Calu3 (cell line): ENCODE measurements at regions not wholly inside any gene's neighbourhood (a gene's known extent, or its start where the extent isn't known, plus 50 kb on each side); places are given as distances from the start of the nearest gene placed in this dataset.

Source experiments
- BruUV-seq: library from RNA; stranded (reverse); fragments of 400-500 nt; replicated peaks from 2 replicates; lab custom pipeline; 2021; lab: Mats Ljungman, UMichigan
- CTCF ChIA-PET: fragments of 300-600 bp; sonication (Branson Sonifier 250); formaldehyde crosslinking; loops from one replicate; lab custom pipeline; 2022; ENCODE audit warnings: antibody characterized with exemption; lab: Charles Lee
- DNase-seq: peaks from one replicate; pipeline ENCODE4 v3.0.0; 2022
- H3K27ac Mint-ChIP-seq: one replicate; pipeline ENCODE4 v1.8.0; 2022; ENCODE audit warnings: mixed read lengths; ENCODE audit not compliant: unreplicated experiment
- H3K27me3 Mint-ChIP-seq: one replicate; pipeline ENCODE4 v1.8.0; 2022; ENCODE audit warnings: mixed read lengths; ENCODE audit not compliant: unreplicated experiment
- H3K36me3 Mint-ChIP-seq: one replicate; pipeline ENCODE4 v1.8.0; 2022; ENCODE audit warnings: mild to moderate bottlenecking, moderate library complexity, mixed read lengths; ENCODE audit not compliant: insufficient read depth, unreplicated experiment
- H3K4me1 Mint-ChIP-seq: one replicate; pipeline ENCODE4 v1.8.0; 2022; ENCODE audit warnings: mild to moderate bottlenecking, low read depth, mixed read lengths; ENCODE audit not compliant: unreplicated experiment
- H3K4me3 Mint-ChIP-seq: one replicate; pipeline ENCODE4 v1.8.0; 2022; ENCODE audit warnings: mild to moderate bottlenecking, low read depth, moderate library complexity, mixed read lengths; ENCODE audit not compliant: unreplicated experiment
- H3K9me3 Mint-ChIP-seq: one replicate; pipeline ENCODE4 v1.8.0; 2022; ENCODE audit warnings: low read depth, mixed read lengths; ENCODE audit not compliant: unreplicated experiment
- CTCF ChIP-seq: fragments of 200-600 bp; IDR thresholded peaks from one replicate; pipeline ENCODE4 v1.8.0; 2022; ENCODE audit warnings: antibody characterized with exemption; ENCODE audit not compliant: unreplicated experiment
- intact Hi-C: fragments of 100-400 bp; cut with micrococcal nuclease; formaldehyde crosslinking; loops from one replicate; pipeline ENCODE4 v1.10.0; 2022; ENCODE audit not compliant: unreplicated experiment

- no peak for DNase-seq
- H3K4me1 Mint-ChIP-seq = no peaks in the 10 kb centered on the region
Measured at GRCh38 chr2:128543646-128544045, 225.0 kb upstream of the HS6ST1 start.

GRCh38 chr2:128544321-128545037 lies 225.8 kb upstream of the HS6ST1 start:
- Mint-ChIP-seq H3K27ac (no peak overlapping the region), H3K36me3 (no peaks in the 10 kb centered on the region), H3K9me3 (peaks cover 4% of the 10 kb centered on the region), H3K27me3 (peaks cover 13% of the 10 kb centered on the region), H3K4me3 (no peak overlapping the region), H3K4me1 (no peaks in the 10 kb centered on the region)
- intact Hi-C loops = no loop called here
- BruUV-seq = no TSS peak
- TF ChIP-seq CTCF = no peak
- CTCF ChIA-PET = no interaction called here
- no peak for DNase-seq

More at GRCh38 chr2:128543646-128544045, 225.0 kb upstream of the HS6ST1 start:
- intact Hi-C loops = no loop called here
- Mint-ChIP-seq H3K4me3 (no peak overlapping the region), H3K27me3 (peaks cover 13% of the 10 kb centered on the region), H3K27ac (no peak overlapping the region), H3K9me3 (peaks cover 4% of the 10 kb centered on the region), H3K36me3 (no peaks in the 10 kb centered on the region)
- BruUV-seq = no TSS peak
- TF ChIP-seq CTCF = no peak
- CTCF ChIA-PET = no interaction called here

GRCh38 chr2:128545085-128545484 lies 226.4 kb upstream of the HS6ST1 start:
- intact Hi-C loops = no loop called here
- H3K36me3 Mint-ChIP-seq = no peaks in the 10 kb centered on the region
- CTCF ChIA-PET = no interaction called here
- H3K4me1 Mint-ChIP-seq = no peaks in the 10 kb centered on the region
- H3K27me3 Mint-ChIP-seq = peaks cover 13% of the 10 kb centered on the region
- no peak overlapping the region for H3K27ac Mint-ChIP-seq
- DNase-seq = no peak
- H3K9me3 Mint-ChIP-seq = peaks cover 4% of the 10 kb centered on the region
- BruUV-seq = no TSS peak
- TF ChIP-seq CTCF = no peak
- H3K4me3 Mint-ChIP-seq = no peak overlapping the region

- DNase-seq = no peak
- Mint-ChIP-seq H3K4me1 (no peaks in the 10 kb centered on the region), H3K36me3 (no peaks in the 10 kb centered on the region), H3K4me3 (no peak overlapping the region), H3K27ac (no peak overlapping the region), H3K27me3 (peaks cover 13% of the 10 kb centered on the region), H3K9me3 (peaks cover 4% of the 10 kb centered on the region)
- intact Hi-C loops = no loop called here
- no TSS peak for BruUV-seq
- CTCF ChIA-PET = no interaction called here
- TF ChIP-seq CTCF = no peak
Measured at GRCh38 chr2:128545829-128546228, 227.2 kb upstream of the HS6ST1 start.
